H1 (cell line): ENCODE measurements at regions not wholly inside any gene's neighbourhood (a gene's known extent, or its start where the extent isn't known, plus 50 kb on each side); places are given as distances from the start of the nearest gene placed in this dataset.

Experiments
- CTCF ChIA-PET: fragments of 300-600 bp; sonication (Branson Sonifier 250); formaldehyde crosslinking; loops from one replicate; lab custom pipeline; 2021; ENCODE audit not compliant: partially characterized antibody; lab: Charles Lee
- POLR2A ChIA-PET: fragments of 300-600 bp; sonication (Branson Sonifier 250); formaldehyde crosslinking; loops from one replicate; lab custom pipeline; 2021; ENCODE audit warnings: inconsistent platforms; ENCODE audit not compliant: partially characterized antibody; lab: Charles Lee
- DNase-seq, 2 experiments: peaks; one replicate each; pipeline versions ENCODE4 v3.0.0 to v3.0.0-alpha.2; 2010 to 2022; ENCODE audit warnings: low spot score in 2 of 2, low read depth in 1 of 2, mixed read lengths in 1 of 2
- FAIRE-seq: peaks from 2 replicates; lab custom pipeline; 2011; peaks lifted over from hg19 to GRCh38; lab: Jason Lieb, UNC
- H2AFZ ChIP-seq: 2 replicates; pipeline ENCODE4 v1.8.1; 2012; ENCODE audit warnings: low read length, inconsistent platforms
- H2AK5ac ChIP-seq: 2 replicates; pipeline ENCODE4 v1.6.1; 2013; ENCODE audit warnings: low read depth, low read length
- H2BK120ac ChIP-seq: replicated peaks from 2 replicates; pipeline ENCODE3; 2013; ENCODE audit warnings: low read depth, low read length, inconsistent platforms
- H2BK12ac ChIP-seq: 2 replicates; pipeline ENCODE4 v1.6.1; 2013; ENCODE audit warnings: low read depth, low read length
- H2BK15ac ChIP-seq: 2 replicates; pipeline ENCODE4 v1.6.1; 2013; ENCODE audit warnings: low read length
- H2BK20ac ChIP-seq: 2 replicates; pipeline ENCODE4 v1.6.1; 2013; ENCODE audit warnings: low read length
- H2BK5ac ChIP-seq: 2 replicates; pipeline ENCODE4 v1.6.1; 2013; ENCODE audit warnings: low read depth, low read length
- H3K14ac ChIP-seq: 2 replicates; pipeline ENCODE4 v1.6.1; 2013; ENCODE audit warnings: inconsistent platforms; ENCODE audit not compliant: insufficient read length
- H3K18ac ChIP-seq: 2 replicates; pipeline ENCODE4 v1.6.1; 2013; ENCODE audit warnings: low read length; ENCODE audit errors: extremely low read depth
- H3K23ac ChIP-seq: 2 replicates; pipeline ENCODE4 v1.6.1; 2013; ENCODE audit warnings: inconsistent platforms; ENCODE audit not compliant: insufficient read length
- H3K23me2 ChIP-seq: 2 replicates; pipeline ENCODE4 v1.6.1; 2013; ENCODE audit warnings: low read depth, low read length
- H3K27ac ChIP-seq: 2 replicates; pipeline ENCODE4 v1.6.1; 2011; ENCODE audit warnings: low read depth, low read length, inconsistent platforms
- H3K27me3 ChIP-seq, 4 experiments: replicated peaks in 1 of 4; 1 replicate in 1 of 4; 2 replicates in 3 of 4; pipeline versions ENCODE4 v1.6.1 to v1.8.1; 2011 to 2013; ENCODE audit warnings: low read length in 3 of 4, mild to moderate bottlenecking in 3 of 4, inconsistent platforms in 2 of 4, mixed read lengths in 2 of 4, moderate library complexity in 1 of 4; ENCODE audit not compliant: control insufficient read depth in 3 of 4, insufficient read depth in 3 of 4; ENCODE audit errors: extremely low read depth in 1 of 4
- H3K36me3 ChIP-seq, 4 experiments: 2 replicates each; pipeline versions ENCODE4 v1.6.1 to v1.8.1; 2011 to 2013; ENCODE audit warnings: mild to moderate bottlenecking in 4 of 4, low read length in 3 of 4, moderate library complexity in 2 of 4, control low read depth in 1 of 4, inconsistent platforms in 1 of 4; ENCODE audit not compliant: insufficient read depth in 4 of 4, control insufficient read depth in 2 of 4
- H3K4ac ChIP-seq: replicated peaks from 2 replicates; pipeline ENCODE3; 2013; ENCODE audit warnings: low read length, low read depth, mixed read lengths, inconsistent platforms; ENCODE audit not compliant: insufficient read length
- H3K4me1 ChIP-seq, 4 experiments: replicated peaks in 1 of 4; 1 replicate in 1 of 4; 2 replicates in 3 of 4; pipeline versions ENCODE4 v1.6.1 to v1.8.1; 2011 to 2013; ENCODE audit warnings: low read length in 3 of 4, inconsistent platforms in 2 of 4, mixed read lengths in 1 of 4; ENCODE audit not compliant: insufficient read depth in 4 of 4, control insufficient read depth in 3 of 4
- H3K4me2 ChIP-seq, 2 experiments: 2 replicates each; pipeline versions ENCODE4 v1.6.1 to v1.8.1; 2011 to 2013; ENCODE audit warnings: low read depth in 2 of 2, low read length in 2 of 2, control low read depth in 1 of 2, inconsistent platforms in 1 of 2, mild to moderate bottlenecking in 1 of 2; ENCODE audit not compliant: insufficient read depth in 1 of 2
- H3K4me3 ChIP-seq, 4 experiments: fragments of 200-600, 300-600 bp in 1 of 4; sonication (generic), shearing (Covaris generic), sonication (Bioruptor Twin) in 1 of 4; 2 replicates each; pipeline versions ENCODE4 v1.5.1 to v1.8.1; 2011 to 2016; ENCODE audit warnings: low read length in 4 of 4, low read depth in 3 of 4, control low read depth in 2 of 4, inconsistent platforms in 2 of 4, mild to moderate bottlenecking in 2 of 4, mixed read lengths in 1 of 4, moderate library complexity in 1 of 4; ENCODE audit not compliant: insufficient read depth in 2 of 4; ENCODE audit errors: extremely low read depth in 1 of 4
- H3K56ac ChIP-seq: replicated peaks from 2 replicates; pipeline ENCODE3; 2013; ENCODE audit warnings: low read depth, mild to moderate bottlenecking, mixed read lengths, low read length, inconsistent platforms; ENCODE audit not compliant: insufficient read length
- H3K79me1 ChIP-seq: 2 replicates; pipeline ENCODE4 v1.6.1; 2013; ENCODE audit warnings: low read depth, low read length, control low read depth
- H3K79me2 ChIP-seq, 2 experiments: 2 replicates each; pipeline versions ENCODE4 v1.6.1 to v1.8.1; 2012 to 2013; ENCODE audit warnings: low read length in 2 of 2, mild to moderate bottlenecking in 2 of 2, inconsistent platforms in 1 of 2; ENCODE audit not compliant: insufficient read depth in 2 of 2, control insufficient read depth in 1 of 2
- H3K9ac ChIP-seq, 4 experiments: replicated peaks in 1 of 4; 1 replicate in 1 of 4; 2 replicates in 3 of 4; pipeline versions ENCODE4 v1.6.1 to v1.8.1; 2011 to 2013; ENCODE audit warnings: low read depth in 3 of 4, low read length in 3 of 4, control low read depth in 2 of 4, mild to moderate bottlenecking in 2 of 4, moderate library complexity in 2 of 4, inconsistent platforms in 1 of 4; ENCODE audit errors: extremely low read depth in 1 of 4
- H3K9me3 ChIP-seq, 2 experiments: 2 replicates each; pipeline versions ENCODE4 v1.6.1 to v1.8.1; 2012 to 2013; ENCODE audit warnings: mild to moderate bottlenecking in 2 of 2, moderate library complexity in 2 of 2, control low read depth in 1 of 2, inconsistent platforms in 1 of 2, low read depth in 1 of 2, low read length in 1 of 2, mixed read lengths in 1 of 2; ENCODE audit not compliant: insufficient read depth in 2 of 2
- H4K20me1 ChIP-seq, 2 experiments: replicated peaks in 1 of 2; 2 replicates each; pipeline versions ENCODE3 to v1.8.1; 2011 to 2013; ENCODE audit warnings: inconsistent platforms in 2 of 2, low read length in 2 of 2, mild to moderate bottlenecking in 1 of 2; ENCODE audit not compliant: insufficient read depth in 2 of 2, control insufficient read depth in 1 of 2
- H4K5ac ChIP-seq: 2 replicates; pipeline ENCODE4 v1.6.1; 2013; ENCODE audit warnings: low read length, low read depth, mixed read lengths, inconsistent platforms; ENCODE audit not compliant: insufficient read length
- H4K8ac ChIP-seq: 2 replicates; pipeline ENCODE4 v1.8.0; 2013; ENCODE audit warnings: mild to moderate bottlenecking, moderate library complexity, low read length, inconsistent platforms; ENCODE audit not compliant: insufficient read depth; ENCODE audit errors: extremely low read depth
- H4K91ac ChIP-seq: replicated peaks from 2 replicates; pipeline ENCODE3; 2013; ENCODE audit warnings: low read length, mixed read lengths, inconsistent platforms; ENCODE audit not compliant: insufficient read length
- CEBPB ChIP-seq: IDR thresholded peaks from 2 replicates; pipeline ENCODE4 v1.6.1; 2012; ENCODE audit warnings: low read depth, low read length
- CHD1 ChIP-seq: IDR thresholded peaks from 2 replicates; pipeline ENCODE4 v1.6.1; 2012; ENCODE audit warnings: low read depth, low read length, improper control_type of control experiment
- CTCF ChIP-seq, 3 experiments: IDR thresholded peaks; 1 replicate in 2 of 3; 2 replicates in 1 of 3; pipeline versions ENCODE4 v1.5.1 to v1.6.1; 2011; ENCODE audit warnings: low read length in 3 of 3, mild to moderate bottlenecking in 3 of 3, inconsistent platforms in 2 of 3, low read depth in 1 of 3, moderate library complexity in 1 of 3; ENCODE audit not compliant: insufficient read depth in 1 of 3; ENCODE audit errors: control extremely low read depth in 1 of 3
- HDAC6 ChIP-seq: IDR thresholded peaks from one replicate; pipeline ENCODE4 v1.7.1; 2012; ENCODE audit warnings: low read depth, mild to moderate bottlenecking, inconsistent platforms, low read length, moderate library complexity
- NRF1 ChIP-seq: IDR thresholded peaks from 2 replicates; pipeline ENCODE4 v1.6.1; 2011; ENCODE audit warnings: mild to moderate bottlenecking, low read depth, low read length, improper control_type of control experiment
- RAD21 ChIP-seq, 2 experiments: IDR thresholded peaks in 1 of 2; conservative IDR thresholded peaks in 1 of 2; 2 replicates each; pipeline ENCODE4 v1.6.1; 2011; ENCODE audit warnings: low read depth in 2 of 2, low read length in 2 of 2, improper control_type of control experiment in 1 of 2, inconsistent platforms in 1 of 2, mild to moderate bottlenecking in 1 of 2, moderate library complexity in 1 of 2
- SRF ChIP-seq: IDR thresholded peaks from 2 replicates; pipeline ENCODE4 v1.6.1; 2011; ENCODE audit warnings: mild to moderate bottlenecking, low read depth, low read length, moderate library complexity
- TAF1 ChIP-seq: IDR thresholded peaks from 2 replicates; pipeline ENCODE4 v1.6.1; 2011; ENCODE audit warnings: mild to moderate bottlenecking, low read depth, low read length
- WGBS, 2 experiments: shearing (Covaris generic) in 1 of 2; methylation state at CpG; one replicate each; pipeline versions ENCODE4 v1.1.6 to v1.1.7; 2013 to 2015; ENCODE audit warnings: low lambda C conversion rate in 2 of 2, mixed read lengths in 2 of 2, inconsistent platforms in 1 of 2, low coverage in 1 of 2, missing lambda C conversion rate in 1 of 2; ENCODE audit not compliant: insufficient replicate concordance in 2 of 2, insufficient coverage in 1 of 2, insufficient read length in 1 of 2; ENCODE audit errors: extremely low coverage in 1 of 2, missing lambda C conversion rate in 1 of 2; 5-methylcytosine and 5-hydroxymethylcytosine counted together

DNA sequence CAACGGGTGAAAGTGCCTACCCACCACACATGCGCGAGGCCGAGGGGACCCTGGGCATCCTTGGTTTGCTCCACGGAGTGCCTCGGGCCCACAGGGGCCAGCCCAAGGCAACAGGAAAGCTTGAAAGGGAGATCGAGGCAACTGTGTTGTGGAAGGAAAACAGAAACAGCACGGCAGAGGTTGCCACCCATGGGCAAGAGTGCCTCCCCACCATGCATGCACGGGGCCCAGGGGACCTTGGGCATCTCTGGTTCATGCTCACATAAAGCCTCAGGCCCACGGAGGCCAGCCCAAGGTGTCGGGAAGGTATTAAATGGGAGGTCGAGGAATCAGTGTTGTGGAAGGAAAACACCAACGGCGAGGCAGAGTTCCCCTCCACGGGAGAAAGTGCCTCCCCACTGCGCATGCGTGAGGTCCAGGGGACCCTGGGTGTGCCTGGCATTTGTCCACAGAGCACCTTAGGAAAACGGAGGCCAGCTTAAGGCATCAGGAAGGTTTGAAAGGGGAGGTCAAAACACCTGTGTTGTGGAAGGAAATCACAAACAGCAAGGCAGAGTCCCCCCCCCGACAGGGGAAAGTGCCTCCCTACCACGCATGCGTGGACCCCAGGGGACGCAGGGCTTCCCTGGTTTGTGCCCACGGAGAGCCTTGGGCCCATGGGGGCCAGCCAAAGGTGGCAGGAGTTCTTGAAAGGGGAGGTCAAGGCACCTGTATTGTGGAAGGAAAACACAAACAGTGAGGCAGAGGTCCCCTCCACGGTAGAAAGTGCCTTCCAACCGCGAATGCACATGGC lies 367.3 kb downstream of the ALG10 start:
- no peak overlapping the region for H2BK5ac ChIP-seq
- no peaks in the 10 kb centered on the region for H3K36me3 ChIP-seq
- no peak overlapping the region for H4K8ac ChIP-seq
- DNase-seq (no peak), FAIRE-seq (no peak)
- H4K91ac ChIP-seq = no peak overlapping the region
- no peak overlapping the region for H3K4me2 ChIP-seq
- no peak overlapping the region for H3K56ac ChIP-seq
- POLR2A ChIA-PET = no interaction called here
- H2BK15ac ChIP-seq = no peak overlapping the region
- peaks cover 86 to 100% of the 10 kb centered on the region in 2 experiments for H3K9me3 ChIP-seq
- H3K27me3 ChIP-seq = no peaks in the 10 kb centered on the region
- no peak overlapping the region for H4K5ac ChIP-seq
- H3K23ac ChIP-seq = no peak overlapping the region
- no peaks in the 10 kb centered on the region for H3K23me2 ChIP-seq
- H2BK120ac ChIP-seq = no peak overlapping the region
- no peak overlapping the region for H3K27ac ChIP-seq
- H3K18ac ChIP-seq = no peak overlapping the region
- no peak overlapping the region for H3K14ac ChIP-seq
- H3K79me1 ChIP-seq = no peaks in the 10 kb centered on the region
- no peak overlapping the region for H3K9ac ChIP-seq
- CTCF ChIA-PET = no interaction called here
- no peak overlapping the region for H2BK20ac ChIP-seq
- 75% methylated on average over 25 of the region's 26 CpGs; no CpG with 5 or more reads in 1 of the 2 experiments for WGBS, 2 experiments
- no peak overlapping the region for H3K4ac ChIP-seq
- H3K4me1 ChIP-seq = no peaks in the 10 kb centered on the region
- no peak overlapping the region for H3K4me3 ChIP-seq
- no peak overlapping the region for H2AK5ac ChIP-seq
- H3K79me2 ChIP-seq = no peaks in the 10 kb centered on the region
- H2AFZ ChIP-seq = no peak overlapping the region
- H4K20me1 ChIP-seq = no peaks in the 10 kb centered on the region
- H2BK12ac ChIP-seq = no peak overlapping the region
- TF ChIP-seq NRF1 (no peak), TAF1 (no peak), CTCF (IDR thresholded peaks at IDR 0.05; ENCODE audit: control extremely low read depth in 1 of 3, insufficient read depth in 1 of 3, low read depth in 1 of 3, low read length in 3 of 3) (no peak), SRF (no peak), CEBPB (no peak), RAD21 (IDR thresholded peaks at IDR 0.05 in 1 of 2, conservative IDR thresholded peaks at IDR 0.05 in 1 of 2; ENCODE audit: low read depth in 2 of 2, low read length in 2 of 2) (no peak), CHD1 (no peak), HDAC6 (no peak)
